ENCODE measurements at regions not wholly inside any gene's neighbourhood (a gene's known extent, or its start where the extent isn't known, plus 50 kb on each side); places are given as distances from the start of the nearest gene placed in this dataset.

- no peaks in the 10 kb centered on the region for H3K9me3 ChIP-seq (replicated peaks; ENCODE audit: insufficient read depth, low read length)
- H3K4me2 ChIP-seq (ENCODE audit: low read depth, low read length): no peak overlapping the region
- H3K4me1 ChIP-seq (ENCODE audit: low read length): no peaks in the 10 kb centered on the region
- DNase-seq: no peak
- H3K27ac ChIP-seq (ENCODE audit: low read length): no peak overlapping the region
- no peak overlapping the region for H3K9ac ChIP-seq (ENCODE audit: low read length)
- no peak overlapping the region for H2AFZ ChIP-seq (ENCODE audit: low read length)
- no peaks in the 10 kb centered on the region for H3K9me2 ChIP-seq (replicated peaks; ENCODE audit: insufficient read depth, low read length)
- no peaks in the 10 kb centered on the region for H4K20me1 ChIP-seq (ENCODE audit: insufficient read depth, low read length)
- H3K36me3 ChIP-seq (replicated peaks; ENCODE audit: insufficient read depth, low read length): no peaks in the 10 kb centered on the region
- H3K4me3 ChIP-seq (ENCODE audit: low read length): no peak overlapping the region
- no peaks in the 10 kb centered on the region for H3K79me2 ChIP-seq (ENCODE audit: low read length)
- no peaks in the 10 kb centered on the region for H3K27me3 ChIP-seq (replicated peaks; ENCODE audit: insufficient read depth, low read length)
- TF ChIP-seq EZH2phosphoT487 (IDR thresholded peaks at IDR 0.05; ENCODE audit: low read length) (no peak), CTCF (IDR thresholded peaks at IDR 0.05; ENCODE audit: low read length) (no peak), EZH2 (optimal IDR thresholded peaks at IDR 0.05; ENCODE audit: low read depth, low read length) (no peak)
- H3F3A ChIP-seq (ENCODE audit: insufficient read depth, low read length): no peaks in the 10 kb centered on the region
These were observed 1446.4 kb downstream of the TBC1D22A start for GRCh38 chr22:48208894-48209293.

DNA sequence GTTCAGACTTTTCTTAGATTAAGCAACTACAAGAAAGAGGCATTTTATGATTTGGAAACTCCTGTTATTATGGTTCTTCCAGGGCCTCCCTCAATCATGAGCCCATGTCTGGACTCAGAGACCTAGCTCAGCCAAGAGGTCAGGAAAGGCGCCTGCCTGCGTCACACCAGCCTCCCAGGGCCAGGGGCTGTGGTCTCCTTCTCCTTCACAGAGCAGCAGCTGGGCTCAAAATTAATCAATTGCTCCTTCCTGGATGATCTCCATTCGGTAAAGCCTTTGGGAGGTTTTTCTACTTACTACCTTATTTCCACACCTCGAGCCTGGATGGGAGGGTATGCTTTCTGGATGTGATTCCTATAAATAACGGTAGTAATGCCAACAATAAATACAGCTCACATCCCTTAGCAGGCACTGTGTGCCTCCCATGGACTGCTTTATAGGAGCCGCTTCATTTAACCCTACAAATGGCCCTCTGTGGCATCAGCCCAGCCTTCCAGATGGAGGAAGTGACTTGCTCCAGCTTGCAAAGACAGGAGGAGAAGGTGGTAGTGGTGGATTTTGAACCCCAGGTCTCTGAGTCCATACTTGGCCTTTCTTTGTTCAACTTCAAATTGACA lies 1445.6 kb downstream of the TBC1D22A start:
- Histone ChIP-seq H3K36me3 (replicated peaks; ENCODE audit: insufficient read depth, low read length) (no peaks in the 10 kb centered on the region), H3K27me3 (replicated peaks; ENCODE audit: insufficient read depth, low read length) (no peaks in the 10 kb centered on the region), H3K4me3 (ENCODE audit: low read length) (no peak overlapping the region), H2AFZ (ENCODE audit: low read length) (no peak overlapping the region), H3K9ac (ENCODE audit: low read length) (no peak overlapping the region), H3K4me1 (ENCODE audit: low read length) (no peaks in the 10 kb centered on the region), H3F3A (ENCODE audit: insufficient read depth, low read length) (no peaks in the 10 kb centered on the region), H3K9me2 (replicated peaks; ENCODE audit: insufficient read depth, low read length) (no peaks in the 10 kb centered on the region), H3K4me2 (ENCODE audit: low read depth, low read length) (no peak overlapping the region), H3K79me2 (ENCODE audit: low read length) (no peaks in the 10 kb centered on the region), H4K20me1 (ENCODE audit: insufficient read depth, low read length) (no peaks in the 10 kb centered on the region), H3K27ac (ENCODE audit: low read length) (no peak overlapping the region), H3K9me3 (replicated peaks; ENCODE audit: insufficient read depth, low read length) (no peaks in the 10 kb centered on the region)
- no peak for DNase-seq
- TF ChIP-seq EZH2 (optimal IDR thresholded peaks at IDR 0.05; ENCODE audit: low read depth, low read length) (no peak), EZH2phosphoT487 (IDR thresholded peaks at IDR 0.05; ENCODE audit: low read length) (no peak), CTCF (IDR thresholded peaks at IDR 0.05; ENCODE audit: low read length) (no peak)

DNA sequence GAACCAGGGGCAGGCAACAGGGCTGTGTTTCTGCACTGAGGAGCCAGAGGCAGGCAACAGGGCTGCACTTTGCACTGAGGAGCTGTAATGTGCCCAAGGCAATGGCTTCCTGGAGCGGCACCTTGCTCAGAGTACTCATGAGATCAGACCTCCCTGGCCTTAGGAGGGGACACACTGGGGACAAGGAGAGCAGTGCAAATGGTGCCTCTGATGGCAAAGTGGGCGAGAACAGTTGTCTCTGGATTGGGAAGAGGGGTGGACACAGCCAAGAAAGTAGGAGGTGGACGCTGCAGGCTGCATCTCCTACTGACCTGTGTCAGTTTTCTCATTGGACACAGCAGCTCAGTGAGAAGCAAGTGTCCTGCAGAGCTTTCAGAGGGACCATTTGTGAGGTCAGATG lies 1443.3 kb downstream of the TBC1D22A start:
- H3K36me3 ChIP-seq (replicated peaks; ENCODE audit: insufficient read depth, low read length): no peaks in the 10 kb centered on the region
- no peak overlapping the region for H3K4me3 ChIP-seq (ENCODE audit: low read length)
- no peaks in the 10 kb centered on the region for H4K20me1 ChIP-seq (ENCODE audit: insufficient read depth, low read length)
- no peak for TF ChIP-seq CTCF (IDR thresholded peaks at IDR 0.05; ENCODE audit: low read length)
- TF ChIP-seq EZH2 (optimal IDR thresholded peaks at IDR 0.05; ENCODE audit: low read depth, low read length): no peak
- TF ChIP-seq EZH2phosphoT487 (IDR thresholded peaks at IDR 0.05; ENCODE audit: low read length): no peak
- no peaks in the 10 kb centered on the region for H3F3A ChIP-seq (ENCODE audit: insufficient read depth, low read length)
- no peaks in the 10 kb centered on the region for H3K9me2 ChIP-seq (replicated peaks; ENCODE audit: insufficient read depth, low read length)
- H3K27ac ChIP-seq (ENCODE audit: low read length): no peak overlapping the region
- no peak overlapping the region for H2AFZ ChIP-seq (ENCODE audit: low read length)
- H3K79me2 ChIP-seq (ENCODE audit: low read length): no peaks in the 10 kb centered on the region
- no peaks in the 10 kb centered on the region for H3K9me3 ChIP-seq (replicated peaks; ENCODE audit: insufficient read depth, low read length)
- no peak overlapping the region for H3K9ac ChIP-seq (ENCODE audit: low read length)
- no peaks in the 10 kb centered on the region for H3K27me3 ChIP-seq (replicated peaks; ENCODE audit: insufficient read depth, low read length)
- no peak for DNase-seq
- no peak overlapping the region for H3K4me2 ChIP-seq (ENCODE audit: low read depth, low read length)
- no peaks in the 10 kb centered on the region for H3K4me1 ChIP-seq (ENCODE audit: low read length)

Data from MM.1S (cell line).